Stimulated activated CD4-positive, alpha-beta T cell treated with anti-CD3 and anti-CD28 coated beads, TNF-alpha, amount 100 ng/mL, for 48 hours (primary cell): ENCODE measurements at regions not wholly inside any gene's neighbourhood (a gene's known extent, or its start where the extent isn't known, plus 50 kb on each side); places are given as distances from the start of the nearest gene placed in this dataset.
"Not testable (repeated sequence)": the region's sequence is repeated elsewhere in the genome, so short reads cannot be mapped to it uniquely, and the experiment has no call there.

Experiments
- DNase-seq, 3 donors: peaks; one replicate each; pipeline ENCODE4 v3.0.0-alpha.2; 2020; ENCODE audit warnings: low read depth in 3 of 3

- no peak for DNase-seq
These were observed 210.0 kb downstream of the HINT1 start for GRCh38 chr5:130955041-130955440.

- no peak for DNase-seq
These were observed 210.7 kb downstream of the HINT1 start for GRCh38 chr5:130954336-130954735.

GRCh38 chr5:130939059-130939458 is 226.0 kb downstream of the HINT1 start:
- no peak for DNase-seq

GRCh38 chr5:130937046-130937445 is 228.0 kb downstream of the HINT1 start:
- no peak for DNase-seq

- no peak for DNase-seq
These were observed 241.4 kb downstream of the HINT1 start for GRCh38 chr5:130923543-130924124.

- DNase-seq, result no peak
These were observed 253.0 kb downstream of the HINT1 start for GRCh38 chr5:130912088-130912487.

- DNase-seq, result no peak
These were observed 256.9 kb downstream of the HINT1 start for GRCh38 chr5:130908186-130908585.

- not testable (repeated sequence) for DNase-seq
These were observed 267.4 kb downstream of the HINT1 start for GRCh38 chr5:130897537-130898195.

GRCh38 chr5:130897181-130897536 is 267.9 kb downstream of the HINT1 start:
- not testable (repeated sequence) for DNase-seq

- DNase-seq, result no peak
These were observed 268.4 kb downstream of the HINT1 start for GRCh38 chr5:130896636-130897035.

GRCh38 chr5:130893006-130893405 is 272.1 kb downstream of the HINT1 start:
- DNase-seq, result no peak

GRCh38 chr5:130890610-130891009 is 274.4 kb downstream of the HINT1 start:
- no peak for DNase-seq

- no peak for DNase-seq
These were observed 279.4 kb downstream of the HINT1 start for GRCh38 chr5:130885691-130886090.

GRCh38 chr5:130885027-130885426 is 280.0 kb downstream of the HINT1 start:
- DNase-seq, result no peak

- no peak for DNase-seq
These were observed 281.0 kb downstream of the HINT1 start for GRCh38 chr5:130884023-130884422.

GRCh38 chr5:130875656-130876055 is 289.4 kb downstream of the HINT1 start:
- DNase-seq, result no peak

- no peak for DNase-seq
These were observed 290.1 kb downstream of the HINT1 start for GRCh38 chr5:130874861-130875417.

- DNase-seq, result peak; percentile 8 to 38 (median 16)
These were observed 293.5 kb downstream of the HINT1 start for GRCh38 chr5:130871346-130872086.

GRCh38 chr5:130870691-130871090 is 294.4 kb downstream of the HINT1 start:
- DNase-seq, result no peak

GRCh38 chr5:130868186-130868840 is 296.7 kb downstream of the HINT1 start:
- no peak for DNase-seq

GRCh38 chr5:130845049-130845765 is 319.8 kb downstream of the HINT1 start:
- no peak for DNase-seq
